GM23338 (cell line): ENCODE measurements at regions not wholly inside any gene's neighbourhood (a gene's known extent, or its start where the extent isn't known, plus 50 kb on each side); places are given as distances from the start of the nearest gene placed in this dataset.

Experiments
- CREB1 ChIP-seq: fragments of 250-450 bp; sonication (Bioruptor Pico); IDR thresholded peaks from 2 replicates; pipeline ENCODE4 v1.5.0; 2020; ENCODE audit warnings: low read depth, mild to moderate bottlenecking, moderate library complexity
- CTCF ChIP-seq, 2 experiments: fragments of 200-600 bp in 1 of 2; sonication (generic) in 1 of 2; conservative IDR thresholded peaks; 2 replicates each; pipeline versions ENCODE4 v1.5.1 to v1.6.1; 2016 to 2017; ENCODE audit warnings: antibody characterized with exemption in 2 of 2, low read depth in 2 of 2, mild to moderate bottlenecking in 2 of 2, moderate library complexity in 1 of 2
- EZH2 ChIP-seq: fragments of 200-600 bp; sonication (generic); IDR thresholded peaks from one replicate; pipeline ENCODE4 v1.8.0; 2017; ENCODE audit warnings: antibody characterized with exemption, mild to moderate bottlenecking, low read depth; ENCODE audit not compliant: unreplicated experiment
- EZH2phosphoT487 ChIP-seq: fragments of 200-600 bp; sonication (generic); IDR thresholded peaks from one replicate; pipeline ENCODE4 v1.8.1; 2018; ENCODE audit warnings: antibody characterized with exemption; ENCODE audit not compliant: unreplicated experiment
- JUNB ChIP-seq: IDR thresholded peaks from one replicate; pipeline ENCODE4 v1.6.1; 2016; ENCODE audit warnings: antibody characterized with exemption; ENCODE audit not compliant: unreplicated experiment
- POLR2AphosphoS5 ChIP-seq: IDR thresholded peaks from 2 replicates; pipeline ENCODE4 v1.6.1; 2016; ENCODE audit warnings: antibody characterized with exemption, low read depth
- REST ChIP-seq: IDR thresholded peaks from one replicate; pipeline ENCODE4 v1.6.1; 2018; ENCODE audit warnings: antibody characterized with exemption; ENCODE audit not compliant: unreplicated experiment
- ZNF114 ChIP-seq: fragments of 250-450 bp; sonication (Bioruptor Pico); IDR thresholded peaks from 2 replicates; pipeline ENCODE4 v1.5.0; 2020; ENCODE audit warnings: mild to moderate bottlenecking, moderate library complexity

- TF ChIP-seq EZH2 (no peak), POLR2AphosphoS5 (no peak), CTCF (conservative IDR thresholded peaks at IDR 0.05; ENCODE audit: low read depth in 2 of 2) (no peak), JUNB (no peak), REST (no peak), CREB1 (no peak), EZH2phosphoT487 (no peak), ZNF114 (no peak)
Measured at GRCh38 chr6:132063204-132063603, 112.0 kb upstream of the CCN2 start.
